HG02610 (cell line): ENCODE measurements at regions not wholly inside any gene's neighbourhood (a gene's known extent, or its start where the extent isn't known, plus 50 kb on each side); places are given as distances from the start of the nearest gene placed in this dataset.
A peak's percentile ranks its signal among the peaks of the same experiment; 100 is the strongest.

Experiments used
- ATAC-seq: cut with Tn5 transposase; IDR thresholded peaks from one replicate; pipeline ENCODE4 v1.9.1; 2021; ENCODE audit warnings: mild to moderate bottlenecking, moderate library complexity; ENCODE audit not compliant: unreplicated experiment

DNA sequence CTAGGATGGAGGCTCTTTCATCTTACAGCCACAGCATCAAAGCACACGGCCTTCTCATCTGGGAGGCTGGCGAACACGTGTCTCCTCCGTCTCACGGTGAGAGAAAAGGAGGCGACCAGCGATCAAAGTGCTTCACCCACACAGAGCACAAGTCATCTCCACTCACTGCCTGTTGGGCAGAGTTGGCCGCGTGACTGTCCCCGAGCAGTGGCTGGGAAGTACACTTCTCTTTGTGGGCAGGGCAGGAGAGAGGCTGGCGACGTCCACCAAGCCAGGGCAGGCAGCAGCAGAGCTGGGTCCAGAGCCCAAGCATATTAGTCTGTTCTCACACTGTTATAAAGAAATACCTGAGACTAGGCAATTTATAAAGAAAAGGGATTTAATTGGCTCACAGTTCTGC lies 64.1 kb upstream of the FOXC1 start:
- ATAC-seq: no peak

- ATAC-seq: no peak
Observed at GRCh38 chr6:1547785-1548184, 61.9 kb upstream of the FOXC1 start.

GRCh38 chr6:1551249-1551648 lies 58.5 kb upstream of the FOXC1 start:
- no peak for ATAC-seq

DNA sequence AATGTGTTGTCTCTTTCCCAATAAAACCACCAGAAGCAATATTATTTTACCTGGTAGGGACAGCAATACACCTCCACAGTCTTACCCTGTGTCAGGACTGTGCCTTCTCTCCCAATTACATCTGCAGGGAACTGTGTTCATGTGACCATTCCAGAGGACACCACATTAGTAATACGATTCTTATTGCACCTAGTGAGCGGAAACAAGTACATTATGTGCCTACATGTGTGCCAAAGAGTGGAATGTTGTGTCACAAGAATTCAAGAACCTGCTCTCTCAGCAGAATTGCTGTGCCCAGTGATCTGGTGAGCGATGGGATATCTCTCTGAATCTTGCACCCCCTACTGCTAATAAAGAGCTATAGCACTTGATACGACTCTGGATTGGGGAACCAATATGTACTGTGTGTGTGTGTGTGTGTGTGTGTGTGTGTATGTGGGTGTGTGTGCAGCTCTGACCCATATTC lies 57.4 kb upstream of the FOXC1 start:
- no peak for ATAC-seq

GRCh38 chr6:1553562-1554083 lies 56.1 kb upstream of the FOXC1 start:
- ATAC-seq: no peak

- ATAC-seq: no peak
Observed at GRCh38 chr6:1554141-1554475, 55.6 kb upstream of the FOXC1 start.

GRCh38 chr6:1554476-1555310 lies 55.0 kb upstream of the FOXC1 start:
- ATAC-seq: peak; percentile 64

- no peak for ATAC-seq
Observed at GRCh38 chr6:1558388-1558787, 51.3 kb upstream of the FOXC1 start.
